Prostate gland (tissue), 2 donors: ENCODE measurements at regions not wholly inside any gene's neighbourhood (a gene's known extent, or its start where the extent isn't known, plus 50 kb on each side); places are given as distances from the start of the nearest gene placed in this dataset.

Experiments used
- POLR2A ChIP-seq: fragments of 450-650 bp; IDR thresholded peaks from one replicate; pipeline ENCODE4 v1.6.1; 2016; ENCODE audit warnings: antibody characterized with exemption, mild to moderate bottlenecking
- TF ChIP-seq, protein P1 (sequence below), 4 experiments: fragments of 200-600 bp in 2 of 4; fragments of 450-650 bp in 2 of 4; sonication (generic) in 2 of 4; IDR thresholded peaks; 1 replicate in 3 of 4; 2 replicates in 1 of 4; pipeline ENCODE4 v1.5.1; 2016 to 2019; ENCODE audit warnings: antibody characterized with exemption in 4 of 4, mild to moderate bottlenecking in 2 of 4, moderate library complexity in 2 of 4

DNA sequence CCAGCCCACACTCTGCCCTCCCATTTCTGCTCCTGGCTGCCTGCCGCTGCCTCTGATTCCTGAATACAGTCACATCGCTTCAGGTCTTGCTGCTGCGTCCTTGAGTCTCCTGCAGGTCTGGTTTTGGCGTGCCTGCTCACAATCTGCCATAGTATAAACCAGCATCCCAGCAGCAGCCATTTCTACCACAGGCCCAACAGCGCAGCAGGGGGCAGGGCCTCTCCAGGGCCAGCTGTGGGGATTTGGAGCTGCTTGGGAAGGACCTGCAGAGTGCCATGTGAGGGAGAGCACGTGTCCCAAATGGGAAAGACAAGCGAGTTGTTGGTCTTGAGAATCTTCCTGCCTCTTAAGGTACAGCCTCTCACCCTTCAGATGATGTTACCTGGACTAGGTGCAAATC is 398.3 kb upstream of the PPP2R3A start:
- TF ChIP-seq, protein P1, sequence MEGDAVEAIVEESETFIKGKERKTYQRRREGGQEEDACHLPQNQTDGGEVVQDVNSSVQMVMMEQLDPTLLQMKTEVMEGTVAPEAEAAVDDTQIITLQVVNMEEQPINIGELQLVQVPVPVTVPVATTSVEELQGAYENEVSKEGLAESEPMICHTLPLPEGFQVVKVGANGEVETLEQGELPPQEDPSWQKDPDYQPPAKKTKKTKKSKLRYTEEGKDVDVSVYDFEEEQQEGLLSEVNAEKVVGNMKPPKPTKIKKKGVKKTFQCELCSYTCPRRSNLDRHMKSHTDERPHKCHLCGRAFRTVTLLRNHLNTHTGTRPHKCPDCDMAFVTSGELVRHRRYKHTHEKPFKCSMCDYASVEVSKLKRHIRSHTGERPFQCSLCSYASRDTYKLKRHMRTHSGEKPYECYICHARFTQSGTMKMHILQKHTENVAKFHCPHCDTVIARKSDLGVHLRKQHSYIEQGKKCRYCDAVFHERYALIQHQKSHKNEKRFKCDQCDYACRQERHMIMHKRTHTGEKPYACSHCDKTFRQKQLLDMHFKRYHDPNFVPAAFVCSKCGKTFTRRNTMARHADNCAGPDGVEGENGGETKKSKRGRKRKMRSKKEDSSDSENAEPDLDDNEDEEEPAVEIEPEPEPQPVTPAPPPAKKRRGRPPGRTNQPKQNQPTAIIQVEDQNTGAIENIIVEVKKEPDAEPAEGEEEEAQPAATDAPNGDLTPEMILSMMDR (IDR thresholded peaks at IDR 0.05): no peak
- no peak for TF ChIP-seq POLR2A
